SK-N-SH (cell line): ENCODE measurements at regions not wholly inside any gene's neighbourhood (a gene's known extent, or its start where the extent isn't known, plus 50 kb on each side); places are given as distances from the start of the nearest gene placed in this dataset.

ENCODE experiments used
- CTCF ChIA-PET: fragments of 300-600, 350-600 bp; formaldehyde crosslinking; extraction: SDS; loops from one replicate; lab custom pipeline; 2021; lab: Yijun Ruan, JAX
- POLR2A ChIA-PET: fragments of 350-600 bp; sonication (Branson Sonifier 250); formaldehyde crosslinking; extraction: SDS; loops from one replicate; lab custom pipeline; 2020; ENCODE audit warnings: antibody characterized with exemption, inconsistent platforms; lab: Yijun Ruan, JAX
- DNase-seq: peaks from one replicate; pipeline ENCODE4 v3.0.0; 2012
- H2AFZ ChIP-seq: fragments of 200-600 bp; sonication (generic); 2 replicates; pipeline ENCODE4 v1.8.1; 2016; ENCODE audit warnings: antibody characterized with exemption, mild to moderate bottlenecking, low read depth
- H3F3A ChIP-seq: fragments of 200-600 bp; sonication (generic); replicated peaks from 2 replicates; pipeline ENCODE3; 2016; ENCODE audit warnings: antibody characterized with exemption, mild to moderate bottlenecking; ENCODE audit not compliant: insufficient read depth
- H3K27ac ChIP-seq, 2 experiments: fragments of 200-500 bp in 1 of 2; fragments of 200-600 bp in 1 of 2; sonication (Bioruptor generic) in 1 of 2; sonication (generic), shearing (Covaris generic) in 1 of 2; 2 replicates each; pipeline versions ENCODE4 v1.5.1 to v1.6.1; 2014 to 2016; ENCODE audit warnings: low read depth in 2 of 2, inconsistent platforms in 1 of 2, low read length in 1 of 2, mild to moderate bottlenecking in 1 of 2, mixed read lengths in 1 of 2
- H3K27me3 ChIP-seq: fragments of 200-600 bp; sonication (generic), shearing (Covaris generic); 2 replicates; pipeline ENCODE4 v1.6.1; 2016; ENCODE audit warnings: mixed run types; ENCODE audit not compliant: insufficient read depth
- H3K36me3 ChIP-seq, 2 experiments: fragments of 200-500 bp in 1 of 2; fragments of 200-600 bp in 1 of 2; sonication (Bioruptor generic) in 1 of 2; sonication (generic) in 1 of 2; replicated peaks in 1 of 2; 2 replicates each; pipeline versions ENCODE3 to v1.5.1; 2014 to 2016; ENCODE audit warnings: low read length in 1 of 2, mild to moderate bottlenecking in 1 of 2; ENCODE audit not compliant: insufficient read depth in 2 of 2, control insufficient read depth in 1 of 2
- H3K4me1 ChIP-seq, 2 experiments: fragments of 200-500 bp in 1 of 2; fragments of 200-600 bp in 1 of 2; sonication (Bioruptor generic) in 1 of 2; sonication (generic), shearing (Covaris generic) in 1 of 2; 2 replicates each; pipeline versions ENCODE4 v1.5.1 to v1.6.1; 2014 to 2016; ENCODE audit warnings: low read depth in 1 of 2, low read length in 1 of 2, mixed run types in 1 of 2; ENCODE audit not compliant: insufficient read depth in 2 of 2, control insufficient read depth in 1 of 2
- H3K4me2 ChIP-seq: fragments of 200-600 bp; sonication (generic), shearing (Covaris generic); 2 replicates; pipeline ENCODE4 v1.6.1; 2017; ENCODE audit warnings: mixed run types
- H3K4me3 ChIP-seq, 2 experiments: fragments of 200-500 bp in 1 of 2; fragments of 200-600 bp in 1 of 2; sonication (Bioruptor generic) in 1 of 2; sonication (generic), shearing (Covaris generic) in 1 of 2; 2 replicates each; pipeline versions ENCODE4 v1.5.1 to v1.8.1; 2014 to 2016; ENCODE audit warnings: low read depth in 2 of 2, inconsistent platforms in 1 of 2, low read length in 1 of 2, mild to moderate bottlenecking in 1 of 2, mixed read lengths in 1 of 2, moderate library complexity in 1 of 2
- H3K79me2 ChIP-seq: fragments of 200-600 bp; sonication (generic); 2 replicates; pipeline ENCODE4 v1.8.1; 2017; ENCODE audit warnings: mild to moderate bottlenecking; ENCODE audit not compliant: insufficient read depth
- H3K9ac ChIP-seq: fragments of 200-600 bp; sonication (generic); 2 replicates; pipeline ENCODE4 v1.6.1; 2017; ENCODE audit warnings: mixed run types
- H3K9me2 ChIP-seq: fragments of 200-600 bp; sonication (generic); 2 replicates; pipeline ENCODE4 v1.6.1; 2017; ENCODE audit warnings: mixed run types
- H3K9me3 ChIP-seq: fragments of 200-600 bp; sonication (generic); 2 replicates; pipeline ENCODE4 v1.6.1; 2017; ENCODE audit warnings: mixed run types, mild to moderate bottlenecking, moderate library complexity
- H4K20me1 ChIP-seq: fragments of 200-600 bp; sonication (generic); 2 replicates; pipeline ENCODE4 v1.6.1; 2017; ENCODE audit warnings: mild to moderate bottlenecking, mixed run types; ENCODE audit not compliant: insufficient read depth
- EP300 ChIP-seq, 2 experiments: IDR thresholded peaks; 2 replicates each; pipeline versions ENCODE4 v1.4.0 to v1.6.1; 2012; ENCODE audit warnings: borderline replicate concordance in 1 of 2, low read depth in 1 of 2, low read length in 1 of 2
- FOXJ3 ChIP-seq: sonication (generic); formaldehyde crosslinking; IDR thresholded peaks from 2 replicates; pipeline ENCODE4 v1.5.1; 2020; ENCODE audit warnings: mild to moderate bottlenecking, missing genetic modification reagents
- FOXM1 ChIP-seq: IDR thresholded peaks from 2 replicates; pipeline ENCODE4 v1.4.0; 2012; ENCODE audit warnings: low read depth, mild to moderate bottlenecking
- JUND ChIP-seq: IDR thresholded peaks from 2 replicates; pipeline ENCODE4 v1.4.0; 2012
- POLR2AphosphoS5 ChIP-seq: IDR thresholded peaks from 2 replicates; pipeline ENCODE4 v1.6.1; 2012; ENCODE audit warnings: low read depth, low read length
- REST ChIP-seq: IDR thresholded peaks from 2 replicates; pipeline ENCODE4 v1.6.1; 2012; ENCODE audit warnings: mild to moderate bottlenecking, low read depth, low read length, moderate library complexity
- SMC3 ChIP-seq: IDR thresholded peaks from 2 replicates; pipeline ENCODE4 v1.6.1; 2012; ENCODE audit warnings: low read depth, low read length, improper control_type of control experiment
- TEAD4 ChIP-seq: IDR thresholded peaks from 2 replicates; pipeline ENCODE4 v1.4.0; 2012; ENCODE audit warnings: mild to moderate bottlenecking, borderline replicate concordance; ENCODE audit not compliant: insufficient read depth
- WGBS: methylation state at CpG from one replicate; pipeline ENCODE4 v1.1.6; 2017; ENCODE audit warnings: low lambda C conversion rate; 5-methylcytosine and 5-hydroxymethylcytosine counted together
- TF ChIP-seq, protein P1 (sequence below): IDR thresholded peaks from 2 replicates; pipeline ENCODE4 v1.4.0; 2012; ENCODE audit warnings: low read depth, borderline replicate concordance
- TF ChIP-seq, protein P2 (sequence below): IDR thresholded peaks from 2 replicates; pipeline ENCODE4 v1.4.0; 2012; ENCODE audit warnings: low read depth, borderline replicate concordance
- TF ChIP-seq, protein P3 (sequence below): IDR thresholded peaks from 2 replicates; pipeline ENCODE4 v1.4.0; 2012; ENCODE audit warnings: low read depth

- no peaks in the 10 kb centered on the region for H3K36me3 ChIP-seq
- H3K27ac ChIP-seq: no peak overlapping the region
- no peak overlapping the region for H2AFZ ChIP-seq
- CTCF ChIA-PET: no interaction called here
- no peak for DNase-seq
- POLR2A ChIA-PET: no interaction called here
- H4K20me1 ChIP-seq: no peaks in the 10 kb centered on the region
- H3K9me3 ChIP-seq: no peaks in the 10 kb centered on the region
- no peak overlapping the region for H3K4me2 ChIP-seq
- no peaks in the 10 kb centered on the region for H3F3A ChIP-seq
- H3K9me2 ChIP-seq: no peaks in the 10 kb centered on the region
- H3K4me1 ChIP-seq: no peaks in the 10 kb centered on the region
- H3K27me3 ChIP-seq: peaks cover 58% of the 10 kb centered on the region
- no peak overlapping the region for H3K4me3 ChIP-seq
- H3K9ac ChIP-seq: no peak overlapping the region
- H3K79me2 ChIP-seq: no peaks in the 10 kb centered on the region
- TF ChIP-seq FOXM1 (no peak), REST (no peak), FOXJ3 (CRISPR knock-in tag) (no peak), TEAD4 (no peak), SMC3 (no peak), JUND (no peak), POLR2AphosphoS5 (no peak), EP300 (IDR thresholded peaks at IDR 0.05; ENCODE audit: borderline replicate concordance in 1 of 2, low read depth in 1 of 2, low read length in 1 of 2) (no peak)
- TF ChIP-seq, protein P1, sequence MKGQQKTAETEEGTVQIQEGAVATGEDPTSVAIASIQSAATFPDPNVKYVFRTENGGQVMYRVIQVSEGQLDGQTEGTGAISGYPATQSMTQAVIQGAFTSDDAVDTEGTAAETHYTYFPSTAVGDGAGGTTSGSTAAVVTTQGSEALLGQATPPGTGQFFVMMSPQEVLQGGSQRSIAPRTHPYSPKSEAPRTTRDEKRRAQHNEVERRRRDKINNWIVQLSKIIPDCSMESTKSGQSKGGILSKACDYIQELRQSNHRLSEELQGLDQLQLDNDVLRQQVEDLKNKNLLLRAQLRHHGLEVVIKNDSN: no peak
- TF ChIP-seq, protein P2, sequence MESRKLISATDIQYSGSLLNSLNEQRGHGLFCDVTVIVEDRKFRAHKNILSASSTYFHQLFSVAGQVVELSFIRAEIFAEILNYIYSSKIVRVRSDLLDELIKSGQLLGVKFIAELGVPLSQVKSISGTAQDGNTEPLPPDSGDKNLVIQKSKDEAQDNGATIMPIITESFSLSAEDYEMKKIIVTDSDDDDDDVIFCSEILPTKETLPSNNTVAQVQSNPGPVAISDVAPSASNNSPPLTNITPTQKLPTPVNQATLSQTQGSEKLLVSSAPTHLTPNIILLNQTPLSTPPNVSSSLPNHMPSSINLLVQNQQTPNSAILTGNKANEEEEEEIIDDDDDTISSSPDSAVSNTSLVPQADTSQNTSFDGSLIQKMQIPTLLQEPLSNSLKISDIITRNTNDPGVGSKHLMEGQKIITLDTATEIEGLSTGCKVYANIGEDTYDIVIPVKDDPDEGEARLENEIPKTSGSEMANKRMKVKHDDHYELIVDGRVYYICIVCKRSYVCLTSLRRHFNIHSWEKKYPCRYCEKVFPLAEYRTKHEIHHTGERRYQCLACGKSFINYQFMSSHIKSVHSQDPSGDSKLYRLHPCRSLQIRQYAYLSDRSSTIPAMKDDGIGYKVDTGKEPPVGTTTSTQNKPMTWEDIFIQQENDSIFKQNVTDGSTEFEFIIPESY: no peak
- TF ChIP-seq, protein P3, sequence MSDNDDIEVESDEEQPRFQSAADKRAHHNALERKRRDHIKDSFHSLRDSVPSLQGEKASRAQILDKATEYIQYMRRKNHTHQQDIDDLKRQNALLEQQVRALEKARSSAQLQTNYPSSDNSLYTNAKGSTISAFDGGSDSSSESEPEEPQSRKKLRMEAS: no peak
- TF ChIP-seq, all 33 proteins: peak for 0
- 4% methylated on average over 3 of the region's 3 CpGs for WGBS
Measured at GRCh38 chrX:104325213-104325585, 70.5 kb upstream of the ESX1 start.
